SU-DHL-6 (cell line): ENCODE measurements at regions not wholly inside any gene's neighbourhood (a gene's known extent, or its start where the extent isn't known, plus 50 kb on each side); places are given as distances from the start of the nearest gene placed in this dataset.

Experiments
- H2AFZ ChIP-seq: fragments of 200-600 bp; sonication (generic); 2 replicates; pipeline ENCODE4 v1.6.1; 2014; ENCODE audit warnings: low read depth, mild to moderate bottlenecking, moderate library complexity, mixed read lengths, antibody characterized with exemption, low read length; ENCODE audit not compliant: severe bottlenecking
- H3F3A ChIP-seq: fragments of 200-600 bp; shearing (Covaris generic); 2 replicates; pipeline ENCODE4 v1.6.0; 2016; ENCODE audit warnings: antibody characterized with exemption, mild to moderate bottlenecking; ENCODE audit not compliant: insufficient read depth
- H3K27ac ChIP-seq: fragments of 200-600 bp; sonication (generic); 2 replicates; pipeline ENCODE4 v1.5.1; 2016; ENCODE audit warnings: low read depth, mild to moderate bottlenecking, low read length, moderate library complexity, mixed read lengths
- H3K27me3 ChIP-seq: fragments of 200-600 bp; sonication (generic), shearing (Covaris generic); 2 replicates; pipeline ENCODE4 v1.6.0; 2014; ENCODE audit warnings: mild to moderate bottlenecking, low read length
- H3K36me3 ChIP-seq: fragments of 200-600 bp; sonication (generic); 2 replicates; pipeline ENCODE4 v1.6.1; 2014; ENCODE audit warnings: mild to moderate bottlenecking, low read length, mixed read lengths
- H3K4me2 ChIP-seq: fragments of 300-600, 200-600 bp; shearing (Covaris generic), sonication (generic); 2 replicates; pipeline ENCODE4 v1.6.0; 2014; ENCODE audit warnings: low read length, low read depth, mild to moderate bottlenecking; ENCODE audit not compliant: poor library complexity, severe bottlenecking
- H3K4me3 ChIP-seq: fragments of 200-600 bp; sonication (generic); 2 replicates; pipeline ENCODE4 v1.5.1; 2014; ENCODE audit warnings: antibody characterized with exemption, low read length, mild to moderate bottlenecking, mixed read lengths; ENCODE audit not compliant: insufficient read depth, poor library complexity, severe bottlenecking
- H3K79me2 ChIP-seq: fragments of 200-600 bp; sonication (generic); 2 replicates; pipeline ENCODE4 v1.6.1; 2014; ENCODE audit warnings: mild to moderate bottlenecking, low read length, moderate library complexity; ENCODE audit not compliant: insufficient read depth
- H3K9ac ChIP-seq: fragments of 200-600 bp; sonication (generic); 2 replicates; pipeline ENCODE4 v1.7.0; 2014; ENCODE audit warnings: mild to moderate bottlenecking, low read length
- H3K9me2 ChIP-seq: fragments of 200-600 bp; sonication (generic); replicated peaks from 2 replicates; pipeline ENCODE4 v1.6.1; 2014; ENCODE audit warnings: low read length; ENCODE audit not compliant: insufficient read depth
- H3K9me3 ChIP-seq: fragments of 200-600 bp; sonication (generic); 2 replicates; pipeline ENCODE4 v1.6.1; 2014; ENCODE audit warnings: low read length, mixed read lengths; ENCODE audit not compliant: insufficient read depth
- H4K20me1 ChIP-seq: fragments of 200-600 bp; sonication (generic); 2 replicates; pipeline ENCODE4 v1.6.1; 2014; ENCODE audit warnings: low read depth, mild to moderate bottlenecking, antibody characterized with exemption, low read length, moderate library complexity, mixed read lengths
- CTCF ChIP-seq: fragments of 200-600 bp; sonication (generic); IDR thresholded peaks from one replicate; pipeline ENCODE4 v1.5.1; 2017; ENCODE audit warnings: antibody characterized with exemption, mild to moderate bottlenecking, low read length, moderate library complexity; ENCODE audit not compliant: insufficient read depth, poor library complexity, severe bottlenecking
- EZH2phosphoT487 ChIP-seq: fragments of 200-600 bp; sonication (generic), shearing (Covaris generic); conservative IDR thresholded peaks from 2 replicates; pipeline ENCODE4 v1.6.1; 2018; ENCODE audit warnings: mild to moderate bottlenecking, antibody characterized with exemption, low read length, moderate library complexity, mixed read lengths

- Histone ChIP-seq H3K4me2 (no peak overlapping the region), H3K9me3 (no peaks in the 10 kb centered on the region), H3K79me2 (no peaks in the 10 kb centered on the region), H3K9me2 (no peaks in the 10 kb centered on the region), H3K27me3 (no peaks in the 10 kb centered on the region), H3K9ac (no peak overlapping the region), H4K20me1 (no peaks in the 10 kb centered on the region), H3K27ac (no peak overlapping the region), H3K4me3 (no peak overlapping the region), H2AFZ (no peak overlapping the region), H3F3A (no peaks in the 10 kb centered on the region), H3K36me3 (no peaks in the 10 kb centered on the region)
- no peak for TF ChIP-seq EZH2phosphoT487
- TF ChIP-seq CTCF: no peak
Measured at GRCh38 chr11:87897071-87897470, 278.2 kb downstream of the RAB38 start.

- Histone ChIP-seq H3K9me2 (no peaks in the 10 kb centered on the region), H3K27me3 (no peaks in the 10 kb centered on the region), H3K9me3 (no peaks in the 10 kb centered on the region)
Measured at GRCh38 chr11:87894961-87895360, 280.3 kb downstream of the RAB38 start.

GRCh38 chr11:87892291-87892690, 283.0 kb downstream of the RAB38 start:
- H3K9me3 ChIP-seq: no peaks in the 10 kb centered on the region

More at GRCh38 chr11:87894961-87895360, 280.3 kb downstream of the RAB38 start:
- H3K27ac ChIP-seq: no peak overlapping the region
- no peaks in the 10 kb centered on the region for H4K20me1 ChIP-seq
- no peak overlapping the region for H3K9ac ChIP-seq
- no peak overlapping the region for H2AFZ ChIP-seq
- H3K79me2 ChIP-seq: no peaks in the 10 kb centered on the region
- H3F3A ChIP-seq: no peaks in the 10 kb centered on the region
- H3K4me3 ChIP-seq: no peak overlapping the region
- TF ChIP-seq EZH2phosphoT487: no peak
- no peak for TF ChIP-seq CTCF
- no peaks in the 10 kb centered on the region for H3K36me3 ChIP-seq
- no peak overlapping the region for H3K4me2 ChIP-seq

More at GRCh38 chr11:87892291-87892690, 283.0 kb downstream of the RAB38 start:
- H3K4me3 ChIP-seq: no peak overlapping the region
- H4K20me1 ChIP-seq: no peaks in the 10 kb centered on the region
- no peaks in the 10 kb centered on the region for H3K79me2 ChIP-seq
- no peak overlapping the region for H3K4me2 ChIP-seq
- no peaks in the 10 kb centered on the region for H3F3A ChIP-seq
- no peaks in the 10 kb centered on the region for H3K9me2 ChIP-seq
- no peaks in the 10 kb centered on the region for H3K27me3 ChIP-seq
- no peak overlapping the region for H3K27ac ChIP-seq
- H3K9ac ChIP-seq: no peak overlapping the region
- no peak overlapping the region for H2AFZ ChIP-seq
- TF ChIP-seq EZH2phosphoT487: no peak
- TF ChIP-seq CTCF: no peak
- no peaks in the 10 kb centered on the region for H3K36me3 ChIP-seq
